ENCODE measurements at regions not wholly inside any gene's neighbourhood (a gene's known extent, or its start where the extent isn't known, plus 50 kb on each side); places are given as distances from the start of the nearest gene placed in this dataset.
"Not testable (repeated sequence)": the region's sequence is repeated elsewhere in the genome, so short reads cannot be mapped to it uniquely, and the experiment has no call there.

GRCh38 chr9:13034694-13035002, 244.8 kb downstream of the MPDZ start:
- ATAC-seq (replicated peaks) (no peak), DNase-seq (no peak)
- Mint-ChIP-seq H3K27me3 (peaks cover 0 to 6% of the 10 kb centered on the region in 2 donors), H3K4me3 (no peak overlapping the region), H3K9me3 (peaks cover 0 to 1% of the 10 kb centered on the region in 2 donors), H3K27ac (no peak overlapping the region), H3K4me1 (peaks cover 0 to 2% of the 10 kb centered on the region in 2 donors), H3K36me3 (no peaks in the 10 kb centered on the region)

GRCh38 chr9:13035822-13036221, 243.7 kb downstream of the MPDZ start:
- H3K27ac Mint-ChIP-seq, result no peak overlapping the region
- ATAC-seq (replicated peaks) (no peak), DNase-seq (no peak)
- H3K4me3 Mint-ChIP-seq, result no peak overlapping the region
- H3K36me3 Mint-ChIP-seq, result no peaks in the 10 kb centered on the region
- peaks cover 0 to 6% of the 10 kb centered on the region in 2 donors for H3K27me3 Mint-ChIP-seq
- H3K4me1 Mint-ChIP-seq, result peaks cover 0 to 2% of the 10 kb centered on the region in 2 donors
- H3K9me3 Mint-ChIP-seq, result no peaks in the 10 kb centered on the region

GRCh38 chr9:13037808-13038207, 241.7 kb downstream of the MPDZ start:
- DNase-seq; H3K27ac Mint-ChIP-seq; H3K4me3 Mint-ChIP-seq; ATAC-seq (replicated peaks); H3K36me3 Mint-ChIP-seq; H3K27me3 Mint-ChIP-seq; H3K9me3 Mint-ChIP-seq; H3K4me1 Mint-ChIP-seq: not testable (repeated sequence)

GRCh38 chr9:13047827-13048587, 231.5 kb downstream of the MPDZ start:
- ATAC-seq (replicated peaks) (no peak), DNase-seq (no peak)
- H3K27ac Mint-ChIP-seq, result no peak overlapping the region
- H3K4me3 Mint-ChIP-seq, result no peak overlapping the region
- H3K4me1 Mint-ChIP-seq, result no peaks in the 10 kb centered on the region
- peaks cover 2 to 6% of the 10 kb centered on the region in 2 donors for H3K9me3 Mint-ChIP-seq
- H3K27me3 Mint-ChIP-seq, result no peaks in the 10 kb centered on the region
- H3K36me3 Mint-ChIP-seq, result no peaks in the 10 kb centered on the region

GRCh38 chr9:13049223-13049622, 230.3 kb downstream of the MPDZ start:
- Mint-ChIP-seq H3K4me3 (no peak overlapping the region), H3K27me3 (no peaks in the 10 kb centered on the region), H3K36me3 (no peaks in the 10 kb centered on the region), H3K4me1 (no peaks in the 10 kb centered on the region), H3K27ac (no peak overlapping the region), H3K9me3 (peaks cover 2 to 9% of the 10 kb centered on the region in 2 donors)
- no peak for ATAC-seq (replicated peaks)
- no peak for DNase-seq

GRCh38 chr9:13053504-13053903, 226.0 kb downstream of the MPDZ start:
- Mint-ChIP-seq H3K9me3 (peaks cover 2 to 9% of the 10 kb centered on the region in 2 donors), H3K27me3 (no peaks in the 10 kb centered on the region), H3K4me1 (no peaks in the 10 kb centered on the region), H3K4me3 (no peak overlapping the region), H3K27ac (no peak overlapping the region), H3K36me3 (no peaks in the 10 kb centered on the region)
- no peak for DNase-seq
- ATAC-seq (replicated peaks), result no peak

GRCh38 chr9:13054389-13054788, 225.1 kb downstream of the MPDZ start:
- ATAC-seq (replicated peaks) (no peak), DNase-seq (no peak)
- Mint-ChIP-seq H3K36me3 (no peaks in the 10 kb centered on the region), H3K4me1 (no peaks in the 10 kb centered on the region), H3K9me3 (peaks cover 4 to 9% of the 10 kb centered on the region in 2 donors), H3K4me3 (no peak overlapping the region), H3K27ac (no peak overlapping the region), H3K27me3 (no peaks in the 10 kb centered on the region)
